GM18505 (cell line): ENCODE measurements at regions not wholly inside any gene's neighbourhood (a gene's known extent, or its start where the extent isn't known, plus 50 kb on each side); places are given as distances from the start of the nearest gene placed in this dataset.
"Not testable (repeated sequence)": the region's sequence is repeated elsewhere in the genome, so short reads cannot be mapped to it uniquely, and the experiment has no call there.

Experiments used
- ATAC-seq: cut with Tn5 transposase; IDR thresholded peaks from one replicate; pipeline ENCODE4 v1.9.1; 2021; ENCODE audit not compliant: unreplicated experiment
- POLR2A ChIP-seq: IDR thresholded peaks from 4 replicates; pipeline ENCODE4 v1.6.1; 2011; ENCODE audit warnings: borderline replicate concordance; ENCODE audit not compliant: insufficient read depth, insufficient read length; ENCODE audit errors: extremely low read depth

GRCh38 chrX:63198693-63199092, 152.4 kb downstream of the SPIN4 start:
- ATAC-seq = not testable (repeated sequence)

GRCh38 chrX:63192366-63193041, 158.6 kb downstream of the SPIN4 start:
- not testable (repeated sequence) for ATAC-seq

- TF ChIP-seq POLR2A = no peak
- ATAC-seq = no peak
Measured at GRCh38 chrX:63186137-63186536, 165.0 kb downstream of the SPIN4 start.

GRCh38 chrX:63179852-63180251, 171.3 kb downstream of the SPIN4 start:
- not testable (repeated sequence) for ATAC-seq

GRCh38 chrX:63176578-63176977, 174.6 kb downstream of the SPIN4 start:
- ATAC-seq = not testable (repeated sequence)

- not testable (repeated sequence) for ATAC-seq
Measured at GRCh38 chrX:63173841-63174718, 177.1 kb downstream of the SPIN4 start.

- not testable (repeated sequence) for ATAC-seq
Measured at GRCh38 chrX:63169416-63169815, 181.7 kb downstream of the SPIN4 start.

- ATAC-seq = not testable (repeated sequence)
Measured at GRCh38 chrX:63168949-63169348, 182.2 kb downstream of the SPIN4 start.

GRCh38 chrX:63167002-63167401, 184.1 kb downstream of the SPIN4 start:
- not testable (repeated sequence) for ATAC-seq

- ATAC-seq = not testable (repeated sequence)
Measured at GRCh38 chrX:63160994-63161393, 190.1 kb downstream of the SPIN4 start.

- ATAC-seq = not testable (repeated sequence)
Measured at GRCh38 chrX:63160340-63160739, 190.8 kb downstream of the SPIN4 start.

GRCh38 chrX:63145526-63145925, 205.6 kb downstream of the SPIN4 start:
- ATAC-seq = not testable (repeated sequence)

GRCh38 chrX:63142588-63142987, 208.5 kb downstream of the SPIN4 start:
- ATAC-seq = not testable (repeated sequence)

GRCh38 chrX:63135859-63136258, 215.3 kb downstream of the SPIN4 start:
- ATAC-seq = not testable (repeated sequence)

GRCh38 chrX:63128509-63128908, 222.6 kb downstream of the SPIN4 start:
- no peak for TF ChIP-seq POLR2A
- ATAC-seq = peak; percentile 84

GRCh38 chrX:63115196-63115595, 235.9 kb downstream of the SPIN4 start:
- no peak for ATAC-seq
- no peak for TF ChIP-seq POLR2A
